Panc1 (cell line): ENCODE measurements at regions not wholly inside any gene's neighbourhood (a gene's known extent, or its start where the extent isn't known, plus 50 kb on each side); places are given as distances from the start of the nearest gene placed in this dataset.

Source experiments
- ATAC-seq: fragments of 200-7000 bp; cut with Tn5 transposase; 2 replicates; pipeline ENCODE4 v1.9.1; 2020; ENCODE audit warnings: mild to moderate bottlenecking, moderate library complexity
- BruUV-seq: library from RNA; stranded (reverse); fragments of 400-500 nt; replicated peaks from 2 replicates; lab custom pipeline; 2021; lab: Mats Ljungman, UMichigan
- CTCF ChIA-PET: fragments of 300-600 bp; sonication (Branson Sonifier 250); formaldehyde crosslinking; loops from one replicate; lab custom pipeline; 2022; ENCODE audit warnings: antibody characterized with exemption; lab: Charles Lee
- POLR2A ChIA-PET: fragments of 300-600 bp; sonication (Branson Sonifier 250); formaldehyde crosslinking; loops from one replicate; lab custom pipeline; 2022; ENCODE audit warnings: antibody characterized with exemption; lab: Charles Lee
- DNase-seq: peaks from one replicate; pipeline ENCODE4 v3.0.0-alpha.2; 2010; ENCODE audit warnings: low read depth, low spot score
- H3K27ac ChIP-seq: 2 replicates; pipeline ENCODE4 v1.5.1; 2011; ENCODE audit warnings: mild to moderate bottlenecking, low read length, inconsistent platforms
- H3K27me3 ChIP-seq: fragments of 200-500 bp; sonication (Bioruptor generic); 2 replicates; pipeline ENCODE4 v1.6.0; 2014; ENCODE audit warnings: low read length, inconsistent platforms; ENCODE audit not compliant: control insufficient read depth, insufficient read depth
- H3K36me3 ChIP-seq: fragments of 200-500 bp; sonication (Bioruptor generic); 2 replicates; pipeline ENCODE4 v1.5.1; 2014; ENCODE audit warnings: inconsistent platforms, mild to moderate bottlenecking, low read length, moderate library complexity; ENCODE audit not compliant: control insufficient read depth, insufficient read depth
- H3K4me1 ChIP-seq: 2 replicates; pipeline ENCODE4 v1.5.1; 2011; ENCODE audit warnings: inconsistent platforms, mild to moderate bottlenecking, low read length, moderate library complexity; ENCODE audit not compliant: control insufficient read depth, insufficient read depth
- H3K4me3 ChIP-seq, 2 experiments: 2 replicates each; pipeline ENCODE4 v1.5.1; 2011 to 2012; ENCODE audit warnings: low read depth in 2 of 2, low read length in 2 of 2, mild to moderate bottlenecking in 2 of 2, inconsistent platforms in 1 of 2, moderate library complexity in 1 of 2
- H3K9me3 ChIP-seq: fragments of 200-500 bp; sonication (Bioruptor generic); 2 replicates; pipeline ENCODE4 v1.5.1; 2014; ENCODE audit warnings: low read depth, mild to moderate bottlenecking, inconsistent platforms, low read length, moderate library complexity; ENCODE audit not compliant: control insufficient read depth, insufficient read depth
- POLR2AphosphoS5 ChIP-seq: IDR thresholded peaks from 2 replicates; pipeline ENCODE4 v1.6.1; 2012; ENCODE audit warnings: mild to moderate bottlenecking, low read depth, low read length, moderate library complexity
- SIN3A ChIP-seq: IDR thresholded peaks from 2 replicates; pipeline ENCODE4 v1.6.1; 2012; ENCODE audit warnings: low read depth, mild to moderate bottlenecking, low read length, moderate library complexity, borderline replicate concordance; ENCODE audit not compliant: insufficient read depth
- TCF7L2 ChIP-seq: IDR thresholded peaks from 2 replicates; pipeline ENCODE4 v1.6.1; 2011; ENCODE audit warnings: mild to moderate bottlenecking, low read depth, low read length, inconsistent platforms
- in situ Hi-C: cut with HindIII; loops from 2 replicates; pipeline ENCODE4 v1.10.0; 2016; ENCODE audit warnings: low sequenced_read_pairs, low pct_unique_long_range_greater_than_20kb
- intact Hi-C: fragments of 100-400 bp; cut with micrococcal nuclease; formaldehyde crosslinking; loops from one replicate; pipeline ENCODE4 v1.10.0; 2022; ENCODE audit not compliant: unreplicated experiment
- TF ChIP-seq, protein P1 (sequence below): fragments of 450-650 bp; IDR thresholded peaks from 2 replicates; pipeline ENCODE4 v1.5.1; 2017; ENCODE audit warnings: mild to moderate bottlenecking
- TF ChIP-seq, protein P2 (sequence below), 2 experiments: IDR thresholded peaks; 2 replicates each; pipeline ENCODE4 v1.6.1; 2011 to 2012; ENCODE audit warnings: low read depth in 2 of 2, control low read depth in 1 of 2, low read length in 1 of 2, mild to moderate bottlenecking in 1 of 2, moderate library complexity in 1 of 2; ENCODE audit not compliant: insufficient read depth in 1 of 2

DNA sequence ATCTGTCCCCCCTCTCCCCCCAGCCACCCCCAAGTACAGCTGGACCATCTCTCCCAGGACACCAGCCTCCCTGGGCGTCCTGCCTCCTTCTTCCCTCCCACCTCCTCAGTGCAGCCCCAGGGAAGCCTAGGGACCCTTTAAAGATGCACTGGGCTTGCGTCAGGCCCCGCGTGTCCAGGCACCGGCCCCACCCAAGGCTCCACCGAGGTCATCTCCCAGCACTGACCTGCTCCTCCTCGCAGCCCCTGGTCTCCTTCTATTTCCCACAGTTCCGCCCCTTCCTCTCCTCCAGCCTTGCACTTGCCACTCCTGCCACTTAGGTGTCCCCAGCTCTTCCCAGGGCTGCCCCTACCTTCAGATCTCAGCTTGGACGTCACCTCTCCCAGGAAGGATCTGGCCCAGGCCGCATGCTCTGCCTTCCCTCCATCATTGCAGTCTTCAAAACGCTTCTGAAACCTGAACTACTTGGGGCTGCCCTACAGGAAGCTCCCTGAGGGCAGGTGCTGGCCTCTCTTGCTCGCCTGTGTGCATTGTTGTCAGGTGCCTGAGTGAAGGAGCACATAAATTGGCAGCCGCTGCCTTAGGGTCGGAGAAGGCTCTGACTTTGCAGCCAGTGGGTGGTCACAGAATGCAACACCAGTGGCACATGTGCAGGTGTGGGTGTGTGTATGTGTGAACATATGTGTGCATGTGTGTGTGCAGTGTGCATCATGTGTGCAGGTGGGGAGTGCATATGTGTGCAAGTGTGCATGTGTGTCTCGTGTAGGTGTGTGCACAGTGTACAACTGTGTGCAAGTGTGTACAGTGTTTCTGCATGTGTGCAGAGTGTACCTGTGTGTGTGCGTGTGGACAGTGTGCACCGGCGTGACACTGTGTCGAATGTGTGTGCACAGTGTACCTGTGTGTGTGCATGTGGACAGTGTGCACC, 152.9 kb downstream of the C9orf50 start:
- Histone ChIP-seq H3K4me1 (peaks cover 55% of the 10 kb centered on the region), H3K27me3 (no peaks in the 10 kb centered on the region), H3K27ac (peak overlapping the region; percentile 51), H3K4me3 (no peak overlapping the region), H3K36me3 (no peaks in the 10 kb centered on the region), H3K9me3 (no peaks in the 10 kb centered on the region)
- in situ Hi-C loops (no loop called here), intact Hi-C loops (no loop called here)
- DNase-seq (no peak), ATAC-seq (no peak)
- no peak for TF ChIP-seq TCF7L2
- TF ChIP-seq SIN3A, result no peak
- TF ChIP-seq POLR2AphosphoS5, result no peak
- TF ChIP-seq, protein P1, sequence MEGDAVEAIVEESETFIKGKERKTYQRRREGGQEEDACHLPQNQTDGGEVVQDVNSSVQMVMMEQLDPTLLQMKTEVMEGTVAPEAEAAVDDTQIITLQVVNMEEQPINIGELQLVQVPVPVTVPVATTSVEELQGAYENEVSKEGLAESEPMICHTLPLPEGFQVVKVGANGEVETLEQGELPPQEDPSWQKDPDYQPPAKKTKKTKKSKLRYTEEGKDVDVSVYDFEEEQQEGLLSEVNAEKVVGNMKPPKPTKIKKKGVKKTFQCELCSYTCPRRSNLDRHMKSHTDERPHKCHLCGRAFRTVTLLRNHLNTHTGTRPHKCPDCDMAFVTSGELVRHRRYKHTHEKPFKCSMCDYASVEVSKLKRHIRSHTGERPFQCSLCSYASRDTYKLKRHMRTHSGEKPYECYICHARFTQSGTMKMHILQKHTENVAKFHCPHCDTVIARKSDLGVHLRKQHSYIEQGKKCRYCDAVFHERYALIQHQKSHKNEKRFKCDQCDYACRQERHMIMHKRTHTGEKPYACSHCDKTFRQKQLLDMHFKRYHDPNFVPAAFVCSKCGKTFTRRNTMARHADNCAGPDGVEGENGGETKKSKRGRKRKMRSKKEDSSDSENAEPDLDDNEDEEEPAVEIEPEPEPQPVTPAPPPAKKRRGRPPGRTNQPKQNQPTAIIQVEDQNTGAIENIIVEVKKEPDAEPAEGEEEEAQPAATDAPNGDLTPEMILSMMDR, result no peak
- TF ChIP-seq, protein P2, sequence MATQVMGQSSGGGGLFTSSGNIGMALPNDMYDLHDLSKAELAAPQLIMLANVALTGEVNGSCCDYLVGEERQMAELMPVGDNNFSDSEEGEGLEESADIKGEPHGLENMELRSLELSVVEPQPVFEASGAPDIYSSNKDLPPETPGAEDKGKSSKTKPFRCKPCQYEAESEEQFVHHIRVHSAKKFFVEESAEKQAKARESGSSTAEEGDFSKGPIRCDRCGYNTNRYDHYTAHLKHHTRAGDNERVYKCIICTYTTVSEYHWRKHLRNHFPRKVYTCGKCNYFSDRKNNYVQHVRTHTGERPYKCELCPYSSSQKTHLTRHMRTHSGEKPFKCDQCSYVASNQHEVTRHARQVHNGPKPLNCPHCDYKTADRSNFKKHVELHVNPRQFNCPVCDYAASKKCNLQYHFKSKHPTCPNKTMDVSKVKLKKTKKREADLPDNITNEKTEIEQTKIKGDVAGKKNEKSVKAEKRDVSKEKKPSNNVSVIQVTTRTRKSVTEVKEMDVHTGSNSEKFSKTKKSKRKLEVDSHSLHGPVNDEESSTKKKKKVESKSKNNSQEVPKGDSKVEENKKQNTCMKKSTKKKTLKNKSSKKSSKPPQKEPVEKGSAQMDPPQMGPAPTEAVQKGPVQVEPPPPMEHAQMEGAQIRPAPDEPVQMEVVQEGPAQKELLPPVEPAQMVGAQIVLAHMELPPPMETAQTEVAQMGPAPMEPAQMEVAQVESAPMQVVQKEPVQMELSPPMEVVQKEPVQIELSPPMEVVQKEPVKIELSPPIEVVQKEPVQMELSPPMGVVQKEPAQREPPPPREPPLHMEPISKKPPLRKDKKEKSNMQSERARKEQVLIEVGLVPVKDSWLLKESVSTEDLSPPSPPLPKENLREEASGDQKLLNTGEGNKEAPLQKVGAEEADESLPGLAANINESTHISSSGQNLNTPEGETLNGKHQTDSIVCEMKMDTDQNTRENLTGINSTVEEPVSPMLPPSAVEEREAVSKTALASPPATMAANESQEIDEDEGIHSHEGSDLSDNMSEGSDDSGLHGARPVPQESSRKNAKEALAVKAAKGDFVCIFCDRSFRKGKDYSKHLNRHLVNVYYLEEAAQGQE (IDR thresholded peaks at IDR 0.05; ENCODE audit: insufficient read depth in 1 of 2, low read depth in 2 of 2, low read length in 1 of 2), result no peak
- ChIA-PET CTCF (interaction anchor here (0.6 kb wide), 1 partner anchor 22 kb away, joined by 7 read pairs; no protein-coding TSS in a partner anchor), POLR2A (no interaction called here)
- no TSS peak for BruUV-seq

DNA sequence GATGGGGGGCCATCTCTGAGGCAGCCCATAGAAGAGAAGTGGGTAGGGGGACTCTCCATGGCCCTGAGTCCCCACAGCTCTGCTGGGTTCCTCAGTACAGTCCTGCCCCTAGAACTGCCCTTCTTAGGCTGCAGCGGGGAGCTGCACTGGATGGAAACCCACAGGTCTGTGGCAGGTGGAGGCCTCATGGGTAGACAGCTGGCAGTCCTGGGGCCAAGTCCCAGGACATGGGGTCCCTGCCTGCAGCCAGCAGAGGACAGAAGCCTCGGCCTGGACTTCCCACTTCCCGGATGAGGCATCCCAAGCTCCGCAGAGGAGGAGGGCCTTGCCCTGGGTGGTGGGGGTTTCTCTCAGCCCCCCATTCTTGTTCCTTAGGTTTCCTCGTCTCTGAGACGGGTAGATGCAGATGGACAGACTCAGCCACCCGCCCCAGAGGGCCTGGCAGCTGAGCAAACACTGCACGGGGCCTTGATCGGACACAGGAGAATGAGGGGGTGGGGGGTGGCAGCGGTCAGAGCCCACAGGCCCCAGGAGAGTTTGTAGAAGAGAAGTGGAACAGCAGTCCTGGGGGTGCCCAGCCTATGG, 153.8 kb downstream of the C9orf50 start:
- ChIA-PET CTCF (interaction anchor here (0.6 to 0.7 kb wide), 2 partner anchors 21 to 321 kb away, joined by 6 to 7 read pairs; no protein-coding TSS in a partner anchor), POLR2A (no interaction called here)
- no TSS peak for BruUV-seq
- H3K27me3 ChIP-seq, result no peaks in the 10 kb centered on the region
- TF ChIP-seq, protein P1, result no peak
- no peak for TF ChIP-seq TCF7L2
- no peak for TF ChIP-seq SIN3A
- TF ChIP-seq, protein P2 (IDR thresholded peaks at IDR 0.05; ENCODE audit: insufficient read depth in 1 of 2, low read depth in 2 of 2, low read length in 1 of 2), result no peak
- TF ChIP-seq POLR2AphosphoS5, result no peak
- H3K27ac ChIP-seq, result peak overlapping the region; percentile 51
- no peaks in the 10 kb centered on the region for H3K36me3 ChIP-seq
- H3K4me1 ChIP-seq, result peaks cover 55% of the 10 kb centered on the region
- in situ Hi-C loops, result no loop called here
- no peak overlapping the region for H3K4me3 ChIP-seq
- ATAC-seq (no peak), DNase-seq (no peak)
- intact Hi-C loops, result no loop called here
- no peaks in the 10 kb centered on the region for H3K9me3 ChIP-seq
